ENCODE measurements at regions not wholly inside any gene's neighbourhood (a gene's known extent, or its start where the extent isn't known, plus 50 kb on each side); places are given as distances from the start of the nearest gene placed in this dataset.

GRCh38 chr1:56425494-56426037 is 153.8 kb downstream of the PLPP3 start:
- no peaks in the 10 kb centered on the region for H3K36me3 ChIP-seq (ENCODE audit: control insufficient read depth, insufficient read depth, low read length)
- no peak overlapping the region for H3K4me3 ChIP-seq (replicated peaks; ENCODE audit: low read depth, low read length)
- TF ChIP-seq, protein P1, sequence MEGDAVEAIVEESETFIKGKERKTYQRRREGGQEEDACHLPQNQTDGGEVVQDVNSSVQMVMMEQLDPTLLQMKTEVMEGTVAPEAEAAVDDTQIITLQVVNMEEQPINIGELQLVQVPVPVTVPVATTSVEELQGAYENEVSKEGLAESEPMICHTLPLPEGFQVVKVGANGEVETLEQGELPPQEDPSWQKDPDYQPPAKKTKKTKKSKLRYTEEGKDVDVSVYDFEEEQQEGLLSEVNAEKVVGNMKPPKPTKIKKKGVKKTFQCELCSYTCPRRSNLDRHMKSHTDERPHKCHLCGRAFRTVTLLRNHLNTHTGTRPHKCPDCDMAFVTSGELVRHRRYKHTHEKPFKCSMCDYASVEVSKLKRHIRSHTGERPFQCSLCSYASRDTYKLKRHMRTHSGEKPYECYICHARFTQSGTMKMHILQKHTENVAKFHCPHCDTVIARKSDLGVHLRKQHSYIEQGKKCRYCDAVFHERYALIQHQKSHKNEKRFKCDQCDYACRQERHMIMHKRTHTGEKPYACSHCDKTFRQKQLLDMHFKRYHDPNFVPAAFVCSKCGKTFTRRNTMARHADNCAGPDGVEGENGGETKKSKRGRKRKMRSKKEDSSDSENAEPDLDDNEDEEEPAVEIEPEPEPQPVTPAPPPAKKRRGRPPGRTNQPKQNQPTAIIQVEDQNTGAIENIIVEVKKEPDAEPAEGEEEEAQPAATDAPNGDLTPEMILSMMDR (IDR thresholded peaks at IDR 0.05; ENCODE audit: insufficient read depth, low read length, poor library complexity, severe bottlenecking) = no peak
- no peak for DNase-seq (ENCODE audit: extremely low read depth, insufficient read length)
- H3K27me3 ChIP-seq (replicated peaks; ENCODE audit: control insufficient read depth, insufficient read depth, low read length) = no peaks in the 10 kb centered on the region

GRCh38 chr1:56424744-56425493 is 154.4 kb downstream of the PLPP3 start:
- TF ChIP-seq, protein P1 (IDR thresholded peaks at IDR 0.05; ENCODE audit: insufficient read depth, low read length, poor library complexity, severe bottlenecking) = no peak
- H3K27me3 ChIP-seq (replicated peaks; ENCODE audit: control insufficient read depth, insufficient read depth, low read length) = no peaks in the 10 kb centered on the region
- H3K36me3 ChIP-seq (ENCODE audit: control insufficient read depth, insufficient read depth, low read length) = no peaks in the 10 kb centered on the region
- H3K4me3 ChIP-seq (replicated peaks; ENCODE audit: low read depth, low read length) = no peak overlapping the region
- no peak for DNase-seq (ENCODE audit: extremely low read depth, insufficient read length)

- no peak overlapping the region for H3K4me3 ChIP-seq (replicated peaks; ENCODE audit: low read depth, low read length)
- TF ChIP-seq, protein P1 (IDR thresholded peaks at IDR 0.05; ENCODE audit: insufficient read depth, low read length, poor library complexity, severe bottlenecking) = no peak
- H3K36me3 ChIP-seq (ENCODE audit: control insufficient read depth, insufficient read depth, low read length) = no peaks in the 10 kb centered on the region
- no peaks in the 10 kb centered on the region for H3K27me3 ChIP-seq (replicated peaks; ENCODE audit: control insufficient read depth, insufficient read depth, low read length)
- no peak for DNase-seq (ENCODE audit: extremely low read depth, insufficient read length)
These were observed 155.6 kb downstream of the PLPP3 start for GRCh38 chr1:56423716-56424115.

GRCh38 chr1:56418151-56418631 is 161.2 kb downstream of the PLPP3 start:
- H3K4me3 ChIP-seq (replicated peaks; ENCODE audit: low read depth, low read length) = no peak overlapping the region
- TF ChIP-seq, protein P1 (IDR thresholded peaks at IDR 0.05; ENCODE audit: insufficient read depth, low read length, poor library complexity, severe bottlenecking) = no peak
- no peak for DNase-seq (ENCODE audit: extremely low read depth, insufficient read length)
- no peaks in the 10 kb centered on the region for H3K36me3 ChIP-seq (ENCODE audit: control insufficient read depth, insufficient read depth, low read length)
- no peaks in the 10 kb centered on the region for H3K27me3 ChIP-seq (replicated peaks; ENCODE audit: control insufficient read depth, insufficient read depth, low read length)

DNA sequence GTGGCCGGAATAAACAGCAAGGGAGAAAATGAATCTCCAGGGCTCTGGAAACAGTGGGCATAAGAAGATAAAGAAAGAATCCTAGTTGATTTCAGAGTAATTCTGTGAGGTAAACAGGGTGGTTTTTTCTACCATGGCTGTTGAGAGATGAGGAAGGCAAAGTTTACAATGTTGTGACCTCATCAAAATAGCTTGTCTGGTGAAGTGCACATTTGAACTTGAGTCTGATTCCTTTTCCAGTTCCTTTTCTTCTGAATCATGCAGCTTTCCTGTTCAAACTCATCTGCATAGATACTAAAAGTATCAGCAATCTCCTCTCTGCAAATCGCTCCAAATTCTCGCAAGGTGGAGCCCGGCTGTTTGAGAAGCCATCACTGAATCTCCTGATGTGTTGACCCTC is 161.7 kb downstream of the PLPP3 start:
- Histone ChIP-seq H3K27me3 (replicated peaks; ENCODE audit: control insufficient read depth, insufficient read depth, low read length) (no peaks in the 10 kb centered on the region), H3K4me3 (replicated peaks; ENCODE audit: low read depth, low read length) (no peak overlapping the region), H3K36me3 (ENCODE audit: control insufficient read depth, insufficient read depth, low read length) (no peaks in the 10 kb centered on the region)
- no peak for DNase-seq (ENCODE audit: extremely low read depth, insufficient read length)
- TF ChIP-seq, protein P1 (IDR thresholded peaks at IDR 0.05; ENCODE audit: insufficient read depth, low read length, poor library complexity, severe bottlenecking) = no peak

All from GM06990 (cell line).